ENCODE measurements at regions not wholly inside any gene's neighbourhood (a gene's known extent, or its start where the extent isn't known, plus 50 kb on each side); places are given as distances from the start of the nearest gene placed in this dataset.

GRCh38 chr2:19643117-19643518 is 258.7 kb downstream of the TTC32 start:
- TF ChIP-seq GABPA (IDR thresholded peaks at IDR 0.05; ENCODE audit: low read depth) (no peak), CTCF (IDR thresholded peaks at IDR 0.05 in 2 of 3, conservative IDR thresholded peaks at IDR 0.05 in 1 of 3; ENCODE audit: control insufficient read depth in 2 of 3, extremely low read depth in 1 of 3, insufficient read depth in 1 of 3, low read depth in 3 of 3, low read length in 3 of 3) (no peak), HDGF (IDR thresholded peaks at IDR 0.05) (no peak), CHD1 (IDR thresholded peaks at IDR 0.05; ENCODE audit: low read depth, low read length) (no peak), RB1 (IDR thresholded peaks at IDR 0.05; ENCODE audit: borderline replicate concordance) (no peak), PRDM15 (CRISPR knock-in tag; IDR thresholded peaks at IDR 0.05) (no peak), CREM (IDR thresholded peaks at IDR 0.05; ENCODE audit: low read depth) (no peak)

All from GM12878 (cell line).